Neural cell (in vitro differentiated cells): ENCODE measurements at regions not wholly inside any gene's neighbourhood (a gene's known extent, or its start where the extent isn't known, plus 50 kb on each side); places are given as distances from the start of the nearest gene placed in this dataset.

Experiments used
- H2AFZ ChIP-seq: fragments of 200-600, 300-800 bp; sonication (generic), shearing (Covaris generic); 2 replicates; pipeline ENCODE4 v1.6.0; 2014; ENCODE audit warnings: low read depth, mild to moderate bottlenecking, antibody characterized with exemption, low read length, moderate library complexity
- H3F3A ChIP-seq: fragments of 200-600 bp; shearing (Covaris generic); 2 replicates; pipeline ENCODE4 v1.6.1; 2016; ENCODE audit warnings: mild to moderate bottlenecking, moderate library complexity, mixed read lengths, antibody characterized with exemption, low read length; ENCODE audit not compliant: insufficient read depth, poor library complexity, severe bottlenecking
- H3K27ac ChIP-seq: fragments of 200-600, 300-800 bp; sonication (generic), shearing (Covaris generic); 2 replicates; pipeline ENCODE4 v1.5.1; 2014; ENCODE audit warnings: mild to moderate bottlenecking, low read length, moderate library complexity
- H3K27me3 ChIP-seq: fragments of 300-800, 200-600 bp; sonication (generic), shearing (Covaris generic); 2 replicates; pipeline ENCODE4 v1.6.0; 2014; ENCODE audit warnings: mild to moderate bottlenecking, low read depth, low read length, moderate library complexity; ENCODE audit not compliant: insufficient read depth
- H3K36me3 ChIP-seq: fragments of 300-800, 200-600 bp; sonication (generic), shearing (Covaris generic); 2 replicates; pipeline ENCODE4 v1.5.1; 2014; ENCODE audit warnings: mild to moderate bottlenecking, antibody characterized with exemption, low read length, moderate library complexity; ENCODE audit not compliant: insufficient read depth
- H3K4me2 ChIP-seq: fragments of 300-800, 200-600 bp; sonication (generic), shearing (Covaris generic); 2 replicates; pipeline ENCODE4 v1.6.0; 2014; ENCODE audit warnings: mild to moderate bottlenecking, low read length
- H3K4me3 ChIP-seq: fragments of 300-800, 200-600 bp; sonication (generic), shearing (Covaris generic); 2 replicates; pipeline ENCODE4 v1.5.1; 2014; ENCODE audit warnings: mild to moderate bottlenecking, low read length, moderate library complexity
- H3K79me2 ChIP-seq: fragments of 200-600 bp; shearing (Covaris generic); replicated peaks from 2 replicates; pipeline ENCODE4 v1.6.0; 2014; ENCODE audit warnings: mild to moderate bottlenecking, low read length, moderate library complexity; ENCODE audit not compliant: insufficient read depth
- H3K9ac ChIP-seq: fragments of 300-800, 200-600 bp; sonication (generic), shearing (Covaris generic); 2 replicates; pipeline ENCODE4 v1.6.1; 2016; ENCODE audit warnings: mild to moderate bottlenecking, low read length, mixed read lengths
- H3K9me2 ChIP-seq: fragments of 200-600 bp; shearing (Covaris generic); 2 replicates; pipeline ENCODE4 v1.6.1; 2016; ENCODE audit warnings: mild to moderate bottlenecking, low read length, mixed read lengths; ENCODE audit not compliant: insufficient read depth
- H3K9me3 ChIP-seq: fragments of 200-600, 300-800 bp; sonication (generic), shearing (Covaris generic); 2 replicates; pipeline ENCODE4 v1.6.1; 2016; ENCODE audit warnings: mild to moderate bottlenecking, mixed run types, low read length, moderate library complexity, mixed read lengths
- H4K20me1 ChIP-seq: fragments of 200-600 bp; shearing (Covaris generic); 2 replicates; pipeline ENCODE4 v1.6.1; 2016; ENCODE audit warnings: mild to moderate bottlenecking, mixed run types; ENCODE audit not compliant: insufficient read depth
- CTCF ChIP-seq: fragments of 450-650 bp; IDR thresholded peaks from 2 replicates; pipeline ENCODE4 v1.5.1; 2014; ENCODE audit warnings: antibody characterized with exemption, mild to moderate bottlenecking, moderate library complexity; ENCODE audit not compliant: poor library complexity, severe bottlenecking
- EP300 ChIP-seq: fragments of 450-650 bp; conservative IDR thresholded peaks from 2 replicates; pipeline ENCODE4 v1.6.1; 2014; ENCODE audit warnings: antibody characterized with exemption, mild to moderate bottlenecking, moderate library complexity; ENCODE audit not compliant: poor library complexity, severe bottlenecking
- EZH2 ChIP-seq: fragments of 200-600, 300-800 bp; shearing (Covaris generic), sonication (generic); IDR thresholded peaks from 2 replicates; pipeline ENCODE4 v1.6.1; 2014; ENCODE audit warnings: antibody characterized with exemption, low read length, borderline replicate concordance, mild to moderate bottlenecking; ENCODE audit not compliant: insufficient read depth, poor library complexity, severe bottlenecking
- MXI1 ChIP-seq: fragments of 450-650 bp; conservative IDR thresholded peaks from 2 replicates; pipeline ENCODE4 v1.6.1; 2014; ENCODE audit warnings: antibody characterized with exemption, mild to moderate bottlenecking; ENCODE audit not compliant: poor library complexity, severe bottlenecking
- POLR2AphosphoS5 ChIP-seq: IDR thresholded peaks from 2 replicates; pipeline ENCODE4 v1.6.1; 2012
- RAD21 ChIP-seq: fragments of 450-650 bp; conservative IDR thresholded peaks from 2 replicates; pipeline ENCODE4 v1.6.1; 2014; ENCODE audit warnings: antibody characterized with exemption, mild to moderate bottlenecking, moderate library complexity
- REST ChIP-seq: IDR thresholded peaks from 2 replicates; pipeline ENCODE4 v1.6.1; 2012; ENCODE audit warnings: borderline replicate concordance
- SMC3 ChIP-seq: fragments of 450-650 bp; conservative IDR thresholded peaks from 2 replicates; pipeline ENCODE4 v1.6.1; 2014; ENCODE audit warnings: antibody characterized with exemption, mild to moderate bottlenecking, moderate library complexity; ENCODE audit not compliant: poor library complexity
- TAF1 ChIP-seq: IDR thresholded peaks from 2 replicates; pipeline ENCODE4 v1.6.1; 2012; ENCODE audit warnings: low read depth

GRCh38 chrX:35104626-35105025 lies 162.0 kb downstream of the FAM47B start:
- Histone ChIP-seq H3K27me3 (no peaks in the 10 kb centered on the region), H4K20me1 (no peaks in the 10 kb centered on the region), H2AFZ (no peak overlapping the region), H3K4me2 (no peak overlapping the region), H3K4me3 (no peak overlapping the region), H3K79me2 (no peaks in the 10 kb centered on the region), H3K36me3 (no peaks in the 10 kb centered on the region), H3K9me3 (no peaks in the 10 kb centered on the region), H3F3A (no peaks in the 10 kb centered on the region), H3K9me2 (no peaks in the 10 kb centered on the region), H3K27ac (no peak overlapping the region), H3K9ac (no peak overlapping the region)
- no peak for TF ChIP-seq POLR2AphosphoS5
- TF ChIP-seq EZH2, result no peak
- no peak for TF ChIP-seq CTCF
- no peak for TF ChIP-seq TAF1
- no peak for TF ChIP-seq EP300
- no peak for TF ChIP-seq RAD21
- TF ChIP-seq SMC3, result no peak
- no peak for TF ChIP-seq REST
- no peak for TF ChIP-seq MXI1

GRCh38 chrX:35115205-35115604 lies 172.6 kb downstream of the FAM47B start:
- Histone ChIP-seq H3K9ac (no peak overlapping the region), H3K4me2 (no peak overlapping the region), H3K36me3 (no peaks in the 10 kb centered on the region), H3F3A (no peaks in the 10 kb centered on the region), H3K9me3 (no peaks in the 10 kb centered on the region), H3K27me3 (no peaks in the 10 kb centered on the region), H3K4me3 (no peak overlapping the region), H4K20me1 (no peaks in the 10 kb centered on the region), H2AFZ (no peak overlapping the region), H3K79me2 (no peaks in the 10 kb centered on the region), H3K27ac (no peak overlapping the region), H3K9me2 (no peaks in the 10 kb centered on the region)
- TF ChIP-seq MXI1, result no peak
- TF ChIP-seq TAF1, result no peak
- TF ChIP-seq SMC3, result no peak
- no peak for TF ChIP-seq CTCF
- no peak for TF ChIP-seq EZH2
- no peak for TF ChIP-seq EP300
- no peak for TF ChIP-seq REST
- no peak for TF ChIP-seq RAD21
- no peak for TF ChIP-seq POLR2AphosphoS5
